Mammary epithelial cell (primary cell): ENCODE measurements at regions not wholly inside any gene's neighbourhood (a gene's known extent, or its start where the extent isn't known, plus 50 kb on each side); places are given as distances from the start of the nearest gene placed in this dataset.

Source experiments
- EZH2 ChIP-seq: IDR thresholded peaks from 2 replicates; pipeline ENCODE4 v1.6.1; 2012; ENCODE audit warnings: low read length, inconsistent platforms, borderline replicate concordance
- TF ChIP-seq, protein P1 (sequence below), 2 donors: IDR thresholded peaks in 1 of 2; conservative IDR thresholded peaks in 1 of 2; 2 replicates each; pipeline ENCODE4 v1.5.1; 2011 to 2012; ENCODE audit warnings: inconsistent platforms in 2 of 2, low read length in 2 of 2, mild to moderate bottlenecking in 2 of 2, control low read depth in 1 of 2, low read depth in 1 of 2; ENCODE audit not compliant: insufficient read depth in 1 of 2; ENCODE audit errors: extremely low read depth in 1 of 2

- TF ChIP-seq, protein P1, sequence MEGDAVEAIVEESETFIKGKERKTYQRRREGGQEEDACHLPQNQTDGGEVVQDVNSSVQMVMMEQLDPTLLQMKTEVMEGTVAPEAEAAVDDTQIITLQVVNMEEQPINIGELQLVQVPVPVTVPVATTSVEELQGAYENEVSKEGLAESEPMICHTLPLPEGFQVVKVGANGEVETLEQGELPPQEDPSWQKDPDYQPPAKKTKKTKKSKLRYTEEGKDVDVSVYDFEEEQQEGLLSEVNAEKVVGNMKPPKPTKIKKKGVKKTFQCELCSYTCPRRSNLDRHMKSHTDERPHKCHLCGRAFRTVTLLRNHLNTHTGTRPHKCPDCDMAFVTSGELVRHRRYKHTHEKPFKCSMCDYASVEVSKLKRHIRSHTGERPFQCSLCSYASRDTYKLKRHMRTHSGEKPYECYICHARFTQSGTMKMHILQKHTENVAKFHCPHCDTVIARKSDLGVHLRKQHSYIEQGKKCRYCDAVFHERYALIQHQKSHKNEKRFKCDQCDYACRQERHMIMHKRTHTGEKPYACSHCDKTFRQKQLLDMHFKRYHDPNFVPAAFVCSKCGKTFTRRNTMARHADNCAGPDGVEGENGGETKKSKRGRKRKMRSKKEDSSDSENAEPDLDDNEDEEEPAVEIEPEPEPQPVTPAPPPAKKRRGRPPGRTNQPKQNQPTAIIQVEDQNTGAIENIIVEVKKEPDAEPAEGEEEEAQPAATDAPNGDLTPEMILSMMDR (conservative IDR thresholded peaks at IDR 0.05 in 1 of 2, IDR thresholded peaks at IDR 0.05 in 1 of 2; ENCODE audit: extremely low read depth in 1 of 2, insufficient read depth in 1 of 2, low read depth in 1 of 2, low read length in 2 of 2), result no peak
- TF ChIP-seq EZH2, result no peak
Measured at GRCh38 chr20:55684578-55684977, 320.7 kb downstream of the CBLN4 start.
